ELF-1 (cell line): ENCODE measurements at regions not wholly inside any gene's neighbourhood (a gene's known extent, or its start where the extent isn't known, plus 50 kb on each side); places are given as distances from the start of the nearest gene placed in this dataset.

Experiments
- DNase-seq: peaks from one replicate; pipeline ENCODE4 v3.0.0-alpha.2; 2016; ENCODE audit warnings: low read depth, low spot score

DNA sequence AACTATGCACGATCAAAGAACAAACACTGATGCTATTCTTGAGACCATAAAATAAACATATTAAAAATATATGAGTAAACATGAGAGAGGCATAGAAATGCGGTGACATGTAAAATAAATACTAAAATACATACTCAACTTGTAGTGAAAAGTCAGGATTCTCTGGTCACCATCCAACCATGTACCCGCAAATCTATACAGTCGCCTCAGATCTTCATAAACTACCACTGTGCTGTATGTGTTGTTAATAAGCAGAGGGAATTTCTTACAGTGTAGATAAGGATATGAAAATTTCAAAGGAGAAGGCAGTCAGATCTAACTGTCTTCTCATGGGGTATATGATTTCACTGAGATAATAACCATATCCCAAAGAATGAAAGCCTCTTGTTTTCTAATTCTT, 67.8 kb upstream of the FAM47B start:
- no peak for DNase-seq

DNA sequence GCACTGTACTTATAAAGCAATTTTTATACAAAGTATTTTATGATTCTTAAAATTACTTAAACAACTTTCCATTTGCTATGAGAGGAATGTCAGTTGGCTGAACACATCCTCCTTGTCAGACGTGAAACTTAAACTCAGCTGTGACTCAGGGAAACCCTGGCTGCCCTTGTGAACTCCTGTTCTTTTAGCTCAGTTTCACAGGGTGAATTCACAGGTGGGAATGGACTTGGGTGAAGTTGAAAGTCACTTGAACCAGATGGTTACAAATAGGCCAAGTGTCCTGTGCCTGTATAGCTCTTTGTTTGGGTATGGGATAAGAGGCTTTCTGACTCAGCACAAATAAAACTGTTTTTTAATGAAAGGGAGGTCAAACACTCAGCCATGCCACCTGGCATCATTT, 67.4 kb upstream of the FAM47B start:
- DNase-seq, result no peak

DNA sequence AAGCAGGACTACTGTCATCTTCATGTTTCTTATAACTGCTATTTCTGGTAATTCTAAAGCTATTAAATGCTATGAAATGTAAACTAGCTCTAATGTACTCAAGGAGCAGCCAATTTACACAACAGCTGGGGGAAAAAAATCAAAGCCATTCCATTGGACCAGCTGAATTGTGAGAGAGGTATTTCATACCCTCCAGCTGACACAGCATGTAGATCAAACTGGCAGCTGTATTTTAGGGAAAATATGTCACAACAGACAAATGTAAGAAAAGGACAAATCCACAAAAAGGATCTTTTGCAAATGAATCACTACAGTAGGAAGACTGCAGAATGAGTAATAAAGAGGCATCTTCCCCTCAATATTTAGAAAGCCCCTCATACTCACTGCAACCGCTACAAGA, 65.2 kb upstream of the FAM47B start:
- DNase-seq, result no peak

DNA sequence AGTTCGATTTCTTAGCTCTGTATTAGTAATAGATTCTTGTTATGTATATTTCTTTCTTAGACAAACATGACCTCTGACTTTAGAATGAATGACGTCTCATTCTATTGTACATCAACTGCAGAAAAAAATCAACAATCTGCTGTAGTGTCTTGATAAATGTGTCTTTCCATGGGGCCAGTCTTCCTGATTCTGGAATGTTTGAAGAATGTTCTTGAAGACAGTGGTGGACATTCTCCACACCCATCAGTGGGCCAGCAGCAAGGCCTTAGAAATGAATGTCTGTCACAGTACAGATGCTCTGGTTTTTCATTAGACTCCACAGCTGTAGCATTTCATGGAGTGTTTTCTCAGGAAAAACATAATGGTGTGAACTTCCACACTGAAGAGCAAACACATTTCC, 63.2 kb upstream of the FAM47B start:
- DNase-seq, result no peak

DNA sequence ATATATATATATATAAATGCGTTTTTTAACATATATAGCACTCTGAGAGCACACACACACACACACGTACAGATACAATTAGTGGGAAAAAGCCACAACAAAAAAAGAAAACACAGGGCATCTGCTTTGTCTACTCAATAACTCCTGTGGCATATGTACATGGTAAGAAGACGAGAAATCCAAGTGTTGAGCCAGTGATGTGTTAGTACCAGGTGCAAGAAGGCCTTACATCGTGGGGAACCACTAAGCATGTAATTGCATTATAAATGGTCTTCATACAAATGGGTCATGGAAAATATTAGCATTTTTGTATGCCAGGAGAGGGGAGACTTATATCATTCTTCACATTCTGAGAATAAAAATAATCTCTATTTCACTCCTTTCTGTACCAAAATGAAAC, 62.7 kb upstream of the FAM47B start:
- DNase-seq, result no peak

DNA sequence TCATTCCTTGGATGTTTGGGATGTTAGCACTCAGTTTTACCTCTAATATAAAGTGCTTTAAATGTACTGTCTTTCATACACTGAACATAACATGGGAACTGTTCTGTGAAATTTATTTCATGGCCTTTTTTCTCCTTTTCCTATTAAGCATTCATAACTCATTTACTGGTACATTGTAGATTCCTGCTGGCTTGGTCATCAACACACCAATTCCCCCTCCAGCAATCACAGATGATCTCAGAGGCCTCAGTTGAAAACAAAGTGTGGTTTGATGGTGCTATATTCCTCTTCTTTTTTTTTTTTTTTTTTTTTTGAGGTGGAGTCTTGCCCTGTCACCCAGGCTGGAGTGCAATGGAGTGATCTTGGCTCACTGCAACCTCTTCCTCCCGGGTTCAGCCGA, 61.9 kb upstream of the FAM47B start:
- DNase-seq, result no peak

DNA sequence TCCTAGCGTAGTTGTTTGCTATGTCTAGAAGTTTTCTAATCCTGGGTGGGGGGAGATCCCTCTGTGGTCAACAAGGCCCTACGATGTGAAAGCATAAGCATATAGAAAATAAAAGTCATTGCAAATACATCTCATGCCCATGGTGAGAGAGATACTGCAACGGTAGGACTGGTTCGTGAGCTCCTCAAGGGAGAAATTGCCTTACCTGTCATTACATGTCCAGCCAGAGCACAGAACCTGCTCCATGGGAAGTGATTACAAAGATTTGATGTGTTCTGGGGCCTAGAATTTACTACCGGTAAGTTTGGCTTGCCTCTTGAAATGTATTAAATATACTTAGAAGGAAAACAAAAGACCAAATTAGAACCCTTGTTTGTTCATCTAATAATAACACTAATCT, 60.9 kb upstream of the FAM47B start:
- DNase-seq, result no peak

DNA sequence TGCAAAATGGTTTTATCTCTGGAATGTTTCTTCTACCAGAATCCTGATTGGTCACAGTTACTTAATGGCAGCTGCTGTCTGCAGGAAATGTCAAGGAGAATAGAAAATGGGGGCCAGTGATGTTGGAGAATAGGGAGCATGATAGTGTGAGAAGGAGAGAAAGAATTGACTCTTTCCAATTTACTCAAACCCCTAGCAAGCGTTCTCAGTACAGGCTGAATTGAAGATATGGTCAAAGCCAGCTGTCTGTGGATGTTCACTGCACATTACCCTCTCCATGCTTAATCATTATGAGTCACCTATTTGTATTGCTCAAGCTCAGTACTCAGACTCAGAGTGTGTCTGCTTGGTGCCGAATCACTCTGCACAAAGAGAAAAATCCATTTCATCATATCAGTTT, 57.8 kb upstream of the FAM47B start:
- no peak for DNase-seq

DNA sequence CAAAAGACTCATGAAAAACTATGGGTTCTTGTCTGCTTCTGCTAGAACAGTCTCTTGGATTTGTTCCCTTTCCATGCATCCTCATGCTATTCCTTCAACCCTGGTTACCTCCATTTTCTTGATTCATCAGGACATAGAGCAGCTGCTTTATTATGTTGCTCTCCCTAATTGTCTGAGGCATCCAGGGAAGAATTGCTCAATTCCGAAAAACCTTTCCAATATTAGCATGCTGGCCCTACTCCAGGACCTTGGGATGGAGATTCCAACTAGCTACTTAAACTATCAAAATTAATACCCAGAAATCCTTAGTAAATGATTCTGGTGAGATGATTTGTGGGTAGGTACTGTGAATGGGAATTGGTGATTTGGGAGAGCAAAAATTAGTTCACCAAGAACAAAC, 56.6 kb upstream of the FAM47B start:
- DNase-seq, result no peak

DNA sequence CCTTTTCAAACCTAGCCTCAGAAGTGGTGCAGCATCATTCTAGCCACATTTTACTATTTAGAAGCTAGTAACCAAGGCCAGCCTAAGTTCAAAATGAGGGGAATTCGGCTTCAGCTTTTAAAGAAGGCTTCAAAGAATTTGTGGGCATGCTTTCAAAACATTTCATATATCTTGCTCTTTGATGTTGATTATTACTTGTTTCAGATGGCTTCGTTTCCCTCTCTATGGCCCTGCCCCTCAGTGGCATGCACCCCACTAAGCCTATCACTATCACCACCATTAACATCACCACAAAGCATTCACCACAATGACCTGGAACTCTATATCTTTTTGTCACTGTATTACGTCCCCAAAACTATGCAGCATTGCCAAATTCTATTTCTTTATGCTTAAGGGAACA, 51.2 kb upstream of the FAM47B start:
- no peak for DNase-seq
